SJSA1 (cell line): ENCODE measurements at regions not wholly inside any gene's neighbourhood (a gene's known extent, or its start where the extent isn't known, plus 50 kb on each side); places are given as distances from the start of the nearest gene placed in this dataset.

ENCODE experiments used
- DNase-seq, 2 experiments: peaks; one replicate each; pipeline ENCODE4 v3.0.0-alpha.2; 2015 to 2020; ENCODE audit warnings: low spot score in 2 of 2, low read depth in 1 of 2
- H3K27ac ChIP-seq: fragments of 250-450 bp; sonication (Bioruptor Pico); 2 replicates; pipeline ENCODE4 v1.5.1; 2020; ENCODE audit warnings: mild to moderate bottlenecking, moderate library complexity
- H3K27me3 ChIP-seq: fragments of 250-450 bp; sonication (Bioruptor Pico); replicated peaks from 2 replicates; pipeline ENCODE4 v1.5.1; 2020; ENCODE audit warnings: mild to moderate bottlenecking, moderate library complexity
- H3K36me3 ChIP-seq: fragments of 250-450 bp; sonication (Bioruptor Pico); 2 replicates; pipeline ENCODE4 v1.5.1; 2020; ENCODE audit warnings: mild to moderate bottlenecking
- H3K4me1 ChIP-seq: fragments of 250-450 bp; sonication (Bioruptor Pico); replicated peaks from 2 replicates; pipeline ENCODE4 v1.6.1; 2021; ENCODE audit warnings: mild to moderate bottlenecking
- H3K4me3 ChIP-seq: fragments of 250-450 bp; sonication (Bioruptor Pico); 2 replicates; pipeline ENCODE4 v1.5.1; 2020; ENCODE audit warnings: mild to moderate bottlenecking
- H3K9me3 ChIP-seq: fragments of 250-450 bp; sonication (Bioruptor Pico); replicated peaks from 2 replicates; pipeline ENCODE4 v1.5.1; 2020; ENCODE audit warnings: mild to moderate bottlenecking

GRCh38 chr15:62457100-62457499 lies 292.0 kb upstream of the C2CD4B start:
- DNase-seq, result no peak
- Histone ChIP-seq H3K9me3 (no peaks in the 10 kb centered on the region), H3K4me1 (peaks cover 44% of the 10 kb centered on the region), H3K4me3 (no peak overlapping the region), H3K27me3 (no peaks in the 10 kb centered on the region), H3K36me3 (no peaks in the 10 kb centered on the region), H3K27ac (no peak overlapping the region)

- H3K27ac ChIP-seq, result no peak overlapping the region
These were observed 294.8 kb upstream of the C2CD4B start for GRCh38 chr15:62459875-62460274.

GRCh38 chr15:62462268-62462667 lies 297.2 kb upstream of the C2CD4B start:
- no peak for DNase-seq
- no peak overlapping the region for H3K27ac ChIP-seq

More at GRCh38 chr15:62459875-62460274, 294.8 kb upstream of the C2CD4B start:
- no peaks in the 10 kb centered on the region for H3K36me3 ChIP-seq
- peaks cover 28% of the 10 kb centered on the region for H3K4me1 ChIP-seq
- DNase-seq, result no peak
- H3K27me3 ChIP-seq, result no peaks in the 10 kb centered on the region
- no peak overlapping the region for H3K4me3 ChIP-seq
- H3K9me3 ChIP-seq, result no peaks in the 10 kb centered on the region

GRCh38 chr15:62462721-62463120 lies 297.6 kb upstream of the C2CD4B start:
- DNase-seq, result no peak
- no peaks in the 10 kb centered on the region for H3K9me3 ChIP-seq
- H3K36me3 ChIP-seq, result no peaks in the 10 kb centered on the region
- no peak overlapping the region for H3K4me3 ChIP-seq
- H3K27me3 ChIP-seq, result no peaks in the 10 kb centered on the region
- H3K27ac ChIP-seq, result no peak overlapping the region
- H3K4me1 ChIP-seq, result peaks cover 13% of the 10 kb centered on the region

More at GRCh38 chr15:62462268-62462667, 297.2 kb upstream of the C2CD4B start:
- H3K9me3 ChIP-seq, result no peaks in the 10 kb centered on the region
- no peaks in the 10 kb centered on the region for H3K36me3 ChIP-seq
- peaks cover 13% of the 10 kb centered on the region for H3K4me1 ChIP-seq
- H3K4me3 ChIP-seq, result no peak overlapping the region
- H3K27me3 ChIP-seq, result no peaks in the 10 kb centered on the region

GRCh38 chr15:62464705-62465104 lies 299.6 kb upstream of the C2CD4B start:
- H3K9me3 ChIP-seq, result no peaks in the 10 kb centered on the region
- H3K27me3 ChIP-seq, result no peaks in the 10 kb centered on the region
- DNase-seq, result peak in 1 of 2 experiments; percentile 42
- no peak overlapping the region for H3K4me3 ChIP-seq
- H3K27ac ChIP-seq, result no peak overlapping the region
- no peaks in the 10 kb centered on the region for H3K36me3 ChIP-seq
- H3K4me1 ChIP-seq, result peaks cover 23% of the 10 kb centered on the region

- H3K27me3 ChIP-seq, result no peaks in the 10 kb centered on the region
- H3K27ac ChIP-seq, result no peak overlapping the region
- no peak for DNase-seq
- no peak overlapping the region for H3K4me3 ChIP-seq
- H3K9me3 ChIP-seq, result no peaks in the 10 kb centered on the region
- H3K36me3 ChIP-seq, result no peaks in the 10 kb centered on the region
- H3K4me1 ChIP-seq, result peaks cover 27% of the 10 kb centered on the region
These were observed 300.1 kb upstream of the C2CD4B start for GRCh38 chr15:62465173-62465572.

GRCh38 chr15:62469478-62469873 lies 304.4 kb upstream of the C2CD4B start:
- no peaks in the 10 kb centered on the region for H3K9me3 ChIP-seq
- no peak overlapping the region for H3K4me3 ChIP-seq
- DNase-seq, result no peak
- no peaks in the 10 kb centered on the region for H3K36me3 ChIP-seq
- H3K4me1 ChIP-seq, result peaks cover 34% of the 10 kb centered on the region
- H3K27ac ChIP-seq, result peak overlapping the region; percentile 81
- no peaks in the 10 kb centered on the region for H3K27me3 ChIP-seq

- Histone ChIP-seq H3K9me3 (no peaks in the 10 kb centered on the region), H3K27me3 (no peaks in the 10 kb centered on the region), H3K4me1 (peaks cover 28% of the 10 kb centered on the region), H3K36me3 (no peaks in the 10 kb centered on the region), H3K27ac (peak overlapping the region; percentile 81), H3K4me3 (no peak overlapping the region)
- peak; percentile 65 to 77 for DNase-seq
These were observed 305.0 kb upstream of the C2CD4B start for GRCh38 chr15:62469874-62470688.

- Histone ChIP-seq H3K4me1 (peaks cover 23% of the 10 kb centered on the region), H3K36me3 (no peaks in the 10 kb centered on the region), H3K27ac (no peak overlapping the region), H3K4me3 (no peak overlapping the region), H3K27me3 (no peaks in the 10 kb centered on the region), H3K9me3 (no peaks in the 10 kb centered on the region)
- no peak for DNase-seq
These were observed 307.7 kb upstream of the C2CD4B start for GRCh38 chr15:62472616-62473299.

- Histone ChIP-seq H3K4me3 (no peak overlapping the region), H3K36me3 (no peaks in the 10 kb centered on the region), H3K4me1 (peaks cover 19% of the 10 kb centered on the region), H3K27ac (no peak overlapping the region), H3K9me3 (no peaks in the 10 kb centered on the region), H3K27me3 (no peaks in the 10 kb centered on the region)
- DNase-seq, result no peak
These were observed 309.1 kb upstream of the C2CD4B start for GRCh38 chr15:62474021-62474770.

- H3K27me3 ChIP-seq, result no peaks in the 10 kb centered on the region
- H3K27ac ChIP-seq, result no peak overlapping the region
- H3K9me3 ChIP-seq, result no peaks in the 10 kb centered on the region
- no peaks in the 10 kb centered on the region for H3K36me3 ChIP-seq
- no peak overlapping the region for H3K4me3 ChIP-seq
- DNase-seq, result no peak
- peaks cover 13% of the 10 kb centered on the region for H3K4me1 ChIP-seq
These were observed 309.7 kb upstream of the C2CD4B start for GRCh38 chr15:62474771-62475124.

- no peaks in the 10 kb centered on the region for H3K36me3 ChIP-seq
- H3K4me1 ChIP-seq, result peaks cover 5% of the 10 kb centered on the region
- no peak for DNase-seq
- no peaks in the 10 kb centered on the region for H3K9me3 ChIP-seq
- no peaks in the 10 kb centered on the region for H3K27me3 ChIP-seq
- no peak overlapping the region for H3K4me3 ChIP-seq
- H3K27ac ChIP-seq, result no peak overlapping the region
These were observed 310.5 kb upstream of the C2CD4B start for GRCh38 chr15:62475591-62475990.

GRCh38 chr15:62476163-62476562 lies 311.1 kb upstream of the C2CD4B start:
- Histone ChIP-seq H3K4me1 (no peaks in the 10 kb centered on the region), H3K4me3 (no peak overlapping the region), H3K9me3 (no peaks in the 10 kb centered on the region), H3K36me3 (no peaks in the 10 kb centered on the region), H3K27me3 (no peaks in the 10 kb centered on the region), H3K27ac (no peak overlapping the region)
- no peak for DNase-seq

GRCh38 chr15:62477929-62478328 lies 312.8 kb upstream of the C2CD4B start:
- H3K27me3 ChIP-seq, result no peaks in the 10 kb centered on the region
- no peaks in the 10 kb centered on the region for H3K36me3 ChIP-seq
- no peaks in the 10 kb centered on the region for H3K9me3 ChIP-seq
- H3K4me1 ChIP-seq, result no peaks in the 10 kb centered on the region; the same call in 1 of the 2 replicates
- no peak for DNase-seq
- no peak overlapping the region for H3K27ac ChIP-seq
- no peak overlapping the region for H3K4me3 ChIP-seq
